PC-9 (cell line): ENCODE measurements at regions not wholly inside any gene's neighbourhood (a gene's known extent, or its start where the extent isn't known, plus 50 kb on each side); places are given as distances from the start of the nearest gene placed in this dataset.

Experiments
- BruUV-seq: library from RNA; stranded (reverse); fragments of 400-500 nt; replicated peaks from 2 replicates; lab custom pipeline; 2021; lab: Mats Ljungman, UMichigan
- CTCF ChIA-PET: fragments of 300-600 bp; sonication (Branson Sonifier 250); formaldehyde crosslinking; loops from one replicate; lab custom pipeline; 2022; ENCODE audit warnings: antibody characterized with exemption; lab: Charles Lee
- POLR2A ChIA-PET: fragments of 300-600 bp; sonication (Branson Sonifier 250); formaldehyde crosslinking; loops from one replicate; lab custom pipeline; 2022; ENCODE audit warnings: antibody characterized with exemption; ENCODE audit not compliant: unreplicated experiment; lab: Charles Lee
- DNase-seq, 2 experiments: peaks; one replicate each; pipeline versions ENCODE4 v3.0.0 to v3.0.0-alpha.2; 2015 to 2022; ENCODE audit warnings: mixed read lengths in 1 of 2
- H2AFZ ChIP-seq: fragments of 200-600 bp; sonication (generic); 2 replicates; pipeline ENCODE4 v1.8.1; 2017; ENCODE audit warnings: antibody characterized with exemption
- H3F3A ChIP-seq: fragments of 200-600 bp; sonication (generic); 2 replicates; pipeline ENCODE4 v1.8.1; 2017; ENCODE audit warnings: antibody characterized with exemption, mild to moderate bottlenecking, low read depth; ENCODE audit not compliant: insufficient read depth
- H3K27ac ChIP-seq: fragments of 200-600 bp; sonication (generic); 2 replicates; pipeline ENCODE4 v1.6.1; 2016; ENCODE audit warnings: mixed run types
- H3K27me3 ChIP-seq: fragments of 200-600 bp; sonication (generic); 2 replicates; pipeline ENCODE4 v1.6.1; 2016; ENCODE audit warnings: low read depth, mixed run types; ENCODE audit not compliant: insufficient read depth
- H3K36me3 ChIP-seq: fragments of 200-600 bp; sonication (generic); 2 replicates; pipeline ENCODE4 v1.6.1; 2016; ENCODE audit warnings: low read depth, mixed run types
- H3K4me1 ChIP-seq: fragments of 200-600 bp; sonication (generic); replicated peaks from 2 replicates; pipeline ENCODE4 v1.6.1; 2016; ENCODE audit warnings: mixed run types; ENCODE audit not compliant: insufficient read depth
- H3K4me2 ChIP-seq: fragments of 200-600 bp; sonication (generic); 2 replicates; pipeline ENCODE4 v1.6.1; 2017; ENCODE audit warnings: mixed run types
- H3K4me3 ChIP-seq: fragments of 200-600 bp; sonication (generic); 2 replicates; pipeline ENCODE4 v1.6.1; 2016; ENCODE audit warnings: mixed run types
- H3K79me2 ChIP-seq: fragments of 200-600 bp; sonication (generic); 2 replicates; pipeline ENCODE4 v1.6.1; 2017; ENCODE audit warnings: low read depth, mixed run types
- H3K9me2 ChIP-seq: fragments of 200-600 bp; sonication (generic); 2 replicates; pipeline ENCODE4 v1.8.1; 2017; ENCODE audit warnings: mild to moderate bottlenecking; ENCODE audit not compliant: insufficient read depth
- H3K9me3 ChIP-seq: fragments of 200-600 bp; sonication (generic); 2 replicates; pipeline ENCODE4 v1.8.1; 2016; ENCODE audit warnings: low read depth; ENCODE audit not compliant: insufficient read depth
- H4K20me1 ChIP-seq: fragments of 200-600 bp; sonication (generic); 2 replicates; pipeline ENCODE4 v1.8.1; 2017; ENCODE audit not compliant: insufficient read depth
- EZH2 ChIP-seq: fragments of 200-600 bp; sonication (generic); IDR thresholded peaks from 2 replicates; pipeline ENCODE4 v1.8.0; 2017; ENCODE audit warnings: antibody characterized with exemption, low read depth
- intact Hi-C: fragments of 100-400 bp; cut with micrococcal nuclease; formaldehyde crosslinking; loops from one replicate; pipeline ENCODE4 v1.10.0; 2022; ENCODE audit not compliant: unreplicated experiment
- TF ChIP-seq, protein P1 (sequence below): fragments of 200-600 bp; sonication (generic); conservative IDR thresholded peaks from 2 replicates; pipeline ENCODE4 v1.6.1; 2017; ENCODE audit warnings: mixed run types, antibody characterized with exemption, mild to moderate bottlenecking, moderate library complexity

DNA sequence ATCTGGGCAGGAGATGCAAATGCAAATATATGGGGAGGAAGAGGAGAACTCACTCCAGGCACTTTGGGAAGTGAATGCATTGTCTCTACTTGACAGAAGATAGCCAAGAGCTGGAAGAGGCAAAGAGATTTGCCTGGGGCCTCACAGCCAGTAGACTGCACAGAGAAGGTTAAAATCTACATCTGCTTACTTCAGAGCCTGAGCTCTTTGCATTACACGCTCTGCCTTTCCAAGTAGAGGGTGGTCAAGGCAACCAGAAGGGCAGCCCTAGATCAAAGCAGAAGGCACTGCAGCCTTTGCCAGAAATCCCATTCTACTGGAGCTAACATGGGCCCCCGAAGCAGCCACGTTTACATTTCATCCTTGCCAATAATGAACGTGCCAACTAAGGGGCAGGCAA is 407.2 kb upstream of the CCL2 start:
- TF ChIP-seq, protein P1, sequence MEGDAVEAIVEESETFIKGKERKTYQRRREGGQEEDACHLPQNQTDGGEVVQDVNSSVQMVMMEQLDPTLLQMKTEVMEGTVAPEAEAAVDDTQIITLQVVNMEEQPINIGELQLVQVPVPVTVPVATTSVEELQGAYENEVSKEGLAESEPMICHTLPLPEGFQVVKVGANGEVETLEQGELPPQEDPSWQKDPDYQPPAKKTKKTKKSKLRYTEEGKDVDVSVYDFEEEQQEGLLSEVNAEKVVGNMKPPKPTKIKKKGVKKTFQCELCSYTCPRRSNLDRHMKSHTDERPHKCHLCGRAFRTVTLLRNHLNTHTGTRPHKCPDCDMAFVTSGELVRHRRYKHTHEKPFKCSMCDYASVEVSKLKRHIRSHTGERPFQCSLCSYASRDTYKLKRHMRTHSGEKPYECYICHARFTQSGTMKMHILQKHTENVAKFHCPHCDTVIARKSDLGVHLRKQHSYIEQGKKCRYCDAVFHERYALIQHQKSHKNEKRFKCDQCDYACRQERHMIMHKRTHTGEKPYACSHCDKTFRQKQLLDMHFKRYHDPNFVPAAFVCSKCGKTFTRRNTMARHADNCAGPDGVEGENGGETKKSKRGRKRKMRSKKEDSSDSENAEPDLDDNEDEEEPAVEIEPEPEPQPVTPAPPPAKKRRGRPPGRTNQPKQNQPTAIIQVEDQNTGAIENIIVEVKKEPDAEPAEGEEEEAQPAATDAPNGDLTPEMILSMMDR = no peak
- no peak for TF ChIP-seq EZH2
- Histone ChIP-seq H3F3A (no peaks in the 10 kb centered on the region), H3K79me2 (no peaks in the 10 kb centered on the region), H3K9me2 (no peaks in the 10 kb centered on the region), H3K4me3 (no peak overlapping the region), H3K4me2 (no peak overlapping the region), H3K36me3 (no peaks in the 10 kb centered on the region), H2AFZ (no peak overlapping the region), H3K27ac (no peak overlapping the region), H3K27me3 (peaks cover 8% of the 10 kb centered on the region; the same call in 1 of the 2 replicates), H3K4me1 (no peaks in the 10 kb centered on the region), H4K20me1 (no peaks in the 10 kb centered on the region), H3K9me3 (no peaks in the 10 kb centered on the region)
- no TSS peak for BruUV-seq
- CTCF ChIA-PET = no interaction called here
- POLR2A ChIA-PET = no interaction called here
- DNase-seq = no peak
- intact Hi-C loops = no loop called here

DNA sequence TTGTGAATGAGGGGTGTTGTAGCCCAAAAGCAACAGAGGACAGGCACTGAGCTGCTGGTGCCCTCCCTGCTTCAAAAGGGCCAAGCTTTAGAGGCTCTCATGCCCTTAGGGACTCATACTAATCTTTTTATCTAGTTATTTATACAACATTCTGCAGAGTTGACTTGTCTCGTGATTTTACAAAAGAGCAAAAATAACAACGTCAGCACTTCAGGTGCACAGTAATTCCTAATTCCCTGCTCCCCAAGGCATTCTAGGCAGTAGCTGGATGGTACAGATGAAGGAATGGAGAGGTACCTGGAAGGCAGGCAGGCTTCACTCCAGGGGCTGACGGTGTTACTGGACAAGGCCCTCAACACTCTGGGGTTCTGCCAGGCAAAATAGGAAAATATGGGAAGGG is 406.7 kb upstream of the CCL2 start:
- Histone ChIP-seq H3K79me2 (no peaks in the 10 kb centered on the region), H2AFZ (no peak overlapping the region), H4K20me1 (no peaks in the 10 kb centered on the region), H3K4me2 (no peak overlapping the region), H3K27me3 (peaks cover 8% of the 10 kb centered on the region; the same call in 1 of the 2 replicates), H3K36me3 (no peaks in the 10 kb centered on the region), H3K4me3 (no peak overlapping the region), H3F3A (no peaks in the 10 kb centered on the region), H3K27ac (no peak overlapping the region), H3K9me3 (no peaks in the 10 kb centered on the region), H3K4me1 (no peaks in the 10 kb centered on the region), H3K9me2 (no peaks in the 10 kb centered on the region)
- no peak for DNase-seq
- no peak for TF ChIP-seq EZH2
- TF ChIP-seq, protein P1 = no peak
- CTCF ChIA-PET = no interaction called here
- POLR2A ChIA-PET = no interaction called here
- intact Hi-C loops = no loop called here
- BruUV-seq = no TSS peak

DNA sequence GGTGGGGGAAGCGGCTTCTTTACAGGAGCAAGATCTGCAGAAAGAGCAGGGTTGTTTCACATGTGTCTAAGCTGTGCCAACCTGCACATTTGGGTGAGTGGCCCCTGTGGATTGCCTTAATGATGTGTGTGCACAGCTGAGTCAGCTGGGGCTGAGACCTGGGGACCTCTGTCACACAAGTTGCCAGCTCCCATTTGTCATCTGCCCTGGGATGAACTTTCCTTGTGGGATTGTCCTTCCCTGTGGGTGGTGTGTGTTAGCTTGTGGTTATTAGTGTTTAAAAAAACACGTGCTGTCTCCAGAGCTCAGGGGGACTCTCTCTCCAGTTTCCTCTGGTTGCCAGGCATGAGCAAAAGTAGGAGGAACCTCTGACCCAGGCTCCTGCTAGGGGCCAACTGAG is 400.5 kb upstream of the CCL2 start:
- TF ChIP-seq, protein P1 = no peak
- no peak for TF ChIP-seq EZH2
- no peaks in the 10 kb centered on the region for H3K4me1 ChIP-seq
- ChIA-PET CTCF (no interaction called here), POLR2A (no interaction called here)
- no peak overlapping the region for H3K4me3 ChIP-seq
- H3K27ac ChIP-seq = no peak overlapping the region
- intact Hi-C loops = no loop called here
- no peaks in the 10 kb centered on the region for H4K20me1 ChIP-seq
- no peak for DNase-seq
- no TSS peak for BruUV-seq
- no peak overlapping the region for H3K4me2 ChIP-seq
- H3K27me3 ChIP-seq = no peaks in the 10 kb centered on the region; the same call in 1 of the 2 replicates
- H3K9me2 ChIP-seq = no peaks in the 10 kb centered on the region
- no peaks in the 10 kb centered on the region for H3K36me3 ChIP-seq
- no peaks in the 10 kb centered on the region for H3F3A ChIP-seq
- H3K79me2 ChIP-seq = no peaks in the 10 kb centered on the region
- no peak overlapping the region for H2AFZ ChIP-seq
- no peaks in the 10 kb centered on the region for H3K9me3 ChIP-seq
